Keratinocyte (primary cell): ENCODE measurements at regions not wholly inside any gene's neighbourhood (a gene's known extent, or its start where the extent isn't known, plus 50 kb on each side); places are given as distances from the start of the nearest gene placed in this dataset.

Source experiments
- DNase-seq: peaks from one replicate; pipeline ENCODE4 v3.0.0-alpha.2; 2011; ENCODE audit warnings: low read depth, missing footprints, low spot score
- FAIRE-seq: peaks from 2 replicates; lab custom pipeline; 2011; peaks lifted over from hg19 to GRCh38; lab: Jason Lieb, UNC
- H2AFZ ChIP-seq: 2 replicates; pipeline ENCODE4 v1.6.0; 2012; ENCODE audit warnings: low read length, control low read depth, inconsistent platforms; ENCODE audit not compliant: control insufficient read depth
- H3K27ac ChIP-seq: 2 replicates; pipeline ENCODE4 v1.5.1; 2011; ENCODE audit warnings: low read length; ENCODE audit not compliant: control insufficient read depth, insufficient read depth
- H3K27me3 ChIP-seq: 3 replicates; pipeline ENCODE4 v1.6.0; 2011; ENCODE audit warnings: low read length; ENCODE audit not compliant: control insufficient read depth, insufficient read depth; ENCODE audit errors: extremely low read depth
- H3K36me3 ChIP-seq, 2 experiments: 2 replicates in 1 of 2; 3 replicates in 1 of 2; pipeline ENCODE4 v1.5.1; 2011; ENCODE audit warnings: low read length in 2 of 2, mild to moderate bottlenecking in 1 of 2; ENCODE audit not compliant: control insufficient read depth in 2 of 2, insufficient read depth in 2 of 2; ENCODE audit errors: extremely low read depth in 1 of 2
- H3K4me1 ChIP-seq: 3 replicates; pipeline ENCODE4 v1.5.1; 2011; ENCODE audit warnings: low read length; ENCODE audit not compliant: control insufficient read depth, insufficient read depth; ENCODE audit errors: extremely low read depth
- H3K4me2 ChIP-seq: 3 replicates; pipeline ENCODE4 v1.6.0; 2011; ENCODE audit warnings: low read depth, low read length; ENCODE audit not compliant: control insufficient read depth, insufficient read depth; ENCODE audit errors: extremely low read depth
- H3K4me3 ChIP-seq, 3 experiments: fragments of 200-600 bp in 1 of 3; sonication (generic) in 1 of 3; 2 replicates in 2 of 3; 3 replicates in 1 of 3; pipeline ENCODE4 v1.5.1; 2011 to 2016; ENCODE audit warnings: low read length in 3 of 3, mild to moderate bottlenecking in 3 of 3, control low read depth in 2 of 3, inconsistent platforms in 1 of 3, low read depth in 1 of 3, mixed read lengths in 1 of 3, mixed run types in 1 of 3, moderate library complexity in 1 of 3; ENCODE audit not compliant: control insufficient read depth in 2 of 3, insufficient read depth in 2 of 3; ENCODE audit errors: extremely low read depth in 1 of 3
- H3K79me2 ChIP-seq: 2 replicates; pipeline ENCODE4 v1.6.0; 2012; ENCODE audit warnings: low read length; ENCODE audit not compliant: control insufficient read depth, insufficient read depth
- H3K9ac ChIP-seq: 3 replicates; pipeline ENCODE4 v1.6.0; 2011; ENCODE audit warnings: low read length; ENCODE audit not compliant: control insufficient read depth, insufficient read depth; ENCODE audit errors: extremely low read depth
- H3K9me1 ChIP-seq: 3 replicates; pipeline ENCODE4 v1.6.0; 2011; ENCODE audit warnings: low read length; ENCODE audit not compliant: control insufficient read depth, insufficient read depth; ENCODE audit errors: extremely low read depth
- H3K9me3 ChIP-seq: 2 replicates; pipeline ENCODE4 v1.5.1; 2012; ENCODE audit warnings: low read depth, low read length; ENCODE audit not compliant: control insufficient read depth
- H4K20me1 ChIP-seq: 3 replicates; pipeline ENCODE4 v1.6.0; 2011; ENCODE audit warnings: low read length; ENCODE audit not compliant: control insufficient read depth, insufficient read depth; ENCODE audit errors: extremely low read depth
- CTCF ChIP-seq, 3 experiments: IDR thresholded peaks in 1 of 3; conservative IDR thresholded peaks in 1 of 3; optimal IDR thresholded peaks in 1 of 3; 2 replicates in 2 of 3; 3 replicates in 1 of 3; pipeline versions ENCODE3 to v1.5.1; 2011; ENCODE audit warnings: low read length in 3 of 3, mild to moderate bottlenecking in 3 of 3, moderate library complexity in 2 of 3, control low read depth in 1 of 3, inconsistent platforms in 1 of 3; ENCODE audit not compliant: insufficient read depth in 2 of 3; ENCODE audit errors: extremely low read depth in 1 of 3
- EZH2 ChIP-seq: IDR thresholded peaks from one replicate; pipeline ENCODE4 v1.6.1; 2012; ENCODE audit warnings: inconsistent platforms, mild to moderate bottlenecking, low read length, moderate library complexity
- dilution Hi-C: fragments of 300-500 bp; cut with MboI; formaldehyde crosslinking; loops from one replicate; pipeline ENCODE4 v1.7.0; 2020; ENCODE audit warnings: low sequenced_read_pairs; ENCODE audit not compliant: extremely low pct_ligation_motif_present

- H3K4me1 ChIP-seq = no peaks in the 10 kb centered on the region
- TF ChIP-seq CTCF (optimal IDR thresholded peaks at IDR 0.05 in 1 of 3, IDR thresholded peaks at IDR 0.05 in 1 of 3, conservative IDR thresholded peaks at IDR 0.05 in 1 of 3; ENCODE audit: extremely low read depth in 1 of 3, insufficient read depth in 2 of 3, low read length in 3 of 3) (peak; percentile 42 to 62 (median 49)), EZH2 (no peak)
- H4K20me1 ChIP-seq = no peaks in the 10 kb centered on the region
- no peak overlapping the region for H3K4me2 ChIP-seq
- no peak for FAIRE-seq
- H3K27ac ChIP-seq = no peak overlapping the region
- H3K4me3 ChIP-seq = no peak overlapping the region
- H3K9me3 ChIP-seq = no peaks in the 10 kb centered on the region
- no peak overlapping the region for H3K9ac ChIP-seq
- no peak for DNase-seq
- H3K27me3 ChIP-seq = peaks cover 3% of the 10 kb centered on the region
- H2AFZ ChIP-seq = no peak overlapping the region
- dilution Hi-C loops = no loop called here
- H3K79me2 ChIP-seq = no peaks in the 10 kb centered on the region
- H3K36me3 ChIP-seq = no peaks in the 10 kb centered on the region
- H3K9me1 ChIP-seq = no peaks in the 10 kb centered on the region
These were observed 65.7 kb upstream of the ALDH1L1 start for GRCh38 chr3:126245811-126246727.
